Germinal center (tissue), 1 donor: ENCODE measurements at regions not wholly inside any gene's neighbourhood (a gene's known extent, or its start where the extent isn't known, plus 50 kb on each side); places are given as distances from the start of the nearest gene placed in this dataset.
"Not testable (repeated sequence)": the region's sequence is repeated elsewhere in the genome, so short reads cannot be mapped to it uniquely, and the experiment has no call there.

Experiments used
- DNase-seq: peaks from one replicate; pipeline ENCODE4 v3.0.0; 2012; ENCODE audit warnings: mixed read lengths, low spot score

DNA sequence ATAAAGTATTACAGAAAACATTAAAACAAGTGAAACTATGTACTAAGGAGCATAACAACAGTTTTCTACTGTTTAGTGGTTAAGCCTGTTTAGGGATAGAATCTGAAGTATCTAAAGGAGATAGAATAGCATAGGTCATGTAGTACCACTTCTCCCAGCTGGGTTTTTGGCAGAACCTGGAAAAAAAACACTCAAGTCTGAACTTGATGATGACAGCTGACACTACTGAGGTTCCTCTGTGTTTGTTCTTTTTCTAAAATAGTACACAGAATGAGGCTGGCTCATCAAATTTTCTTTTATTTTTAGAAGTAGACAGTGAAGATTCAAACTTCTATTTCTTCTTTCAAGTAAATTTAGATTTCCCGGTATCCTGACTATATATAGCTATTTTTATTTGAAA, 203.8 kb upstream of the ACO1 start:
- no peak for DNase-seq

DNA sequence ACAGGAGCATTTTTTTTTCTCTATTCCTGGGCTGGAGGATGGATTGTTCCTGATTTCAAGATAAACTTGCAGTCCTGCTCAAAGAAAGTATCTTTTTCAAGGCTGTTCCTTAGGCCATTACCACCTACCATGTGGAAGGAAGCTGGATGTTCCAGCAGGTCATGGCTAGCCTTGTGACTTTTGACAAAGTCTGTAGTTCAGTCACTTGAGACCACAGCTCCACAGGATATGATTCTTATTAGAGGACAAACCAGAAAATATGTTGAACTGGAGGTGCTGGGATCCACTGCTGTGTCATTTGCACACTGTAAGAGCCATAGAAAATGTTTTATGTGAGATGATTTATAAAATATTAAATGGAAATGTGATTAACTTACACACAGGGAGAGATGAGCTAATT, 184.2 kb upstream of the ACO1 start:
- no peak for DNase-seq

GRCh38 chr9:32200896-32201295, 183.5 kb upstream of the ACO1 start:
- no peak for DNase-seq

DNA sequence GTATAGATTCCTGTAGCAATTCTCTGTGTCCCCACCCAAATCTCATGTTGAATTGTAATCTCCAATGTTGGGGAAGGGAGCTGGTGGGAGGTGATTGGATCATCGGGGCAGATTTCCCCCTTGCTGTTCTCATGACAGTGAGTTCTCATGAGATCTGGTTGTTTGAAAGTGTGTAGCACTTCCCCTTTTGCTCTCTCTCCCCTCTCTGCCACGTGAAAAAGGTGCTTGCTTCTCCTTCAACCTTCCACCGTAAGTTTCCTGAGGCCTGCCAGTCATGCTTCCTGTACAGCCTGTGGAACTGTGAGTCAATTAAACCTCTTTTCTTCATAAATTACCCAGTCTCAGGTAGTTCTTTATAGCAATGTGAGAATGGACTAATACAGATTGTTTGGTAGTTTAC, 175.3 kb upstream of the ACO1 start:
- not testable (repeated sequence) for DNase-seq

DNA sequence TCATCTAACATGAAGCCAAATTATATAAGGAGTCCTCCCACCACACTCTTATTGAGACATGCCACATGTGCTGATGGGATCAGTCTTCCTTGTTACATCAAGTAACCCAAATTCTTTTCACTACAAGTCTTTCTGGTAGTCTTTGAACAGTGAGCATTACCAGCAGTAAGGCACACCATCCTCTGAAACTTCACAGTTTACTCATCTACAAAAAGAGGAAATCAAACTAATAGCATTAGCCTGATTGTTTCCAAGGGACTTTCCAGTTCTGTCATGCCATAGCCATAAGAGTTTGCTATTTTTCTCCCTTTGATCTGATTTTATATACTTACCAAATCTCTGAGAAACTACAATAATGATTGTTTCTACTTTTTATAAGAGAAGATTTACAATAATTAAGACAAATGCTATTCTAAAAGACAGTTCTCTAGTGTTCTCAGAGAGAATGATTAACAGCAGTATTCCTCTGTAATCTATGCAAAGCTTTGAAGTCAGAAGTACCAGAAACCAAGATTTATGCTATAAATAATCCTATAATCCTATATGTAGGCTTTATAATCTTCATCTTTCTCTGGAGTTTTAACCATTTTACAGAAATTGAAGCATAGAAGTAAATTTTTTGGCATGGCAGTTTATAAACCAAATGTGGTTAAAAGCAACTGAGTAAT, 166.2 kb upstream of the ACO1 start:
- no peak for DNase-seq

DNA sequence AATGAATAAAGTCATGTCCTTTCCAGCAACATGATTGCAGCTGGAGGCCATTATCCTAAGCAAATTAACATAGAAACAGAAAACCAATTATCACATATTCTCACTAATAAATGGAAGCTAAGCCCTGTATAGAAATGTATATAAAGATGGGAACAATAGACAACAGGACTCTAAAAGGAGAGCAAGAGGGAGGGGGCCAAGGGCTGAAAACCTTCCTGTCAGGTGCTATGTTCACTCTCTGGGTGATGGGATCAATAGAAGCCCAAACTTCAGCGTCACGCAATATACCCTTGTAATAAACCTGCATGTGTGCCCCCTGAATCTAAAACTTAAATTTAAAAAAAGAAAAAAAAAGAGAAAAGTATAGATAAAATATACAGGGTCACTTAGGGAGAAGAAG, 163.7 kb upstream of the ACO1 start:
- no peak for DNase-seq

DNA sequence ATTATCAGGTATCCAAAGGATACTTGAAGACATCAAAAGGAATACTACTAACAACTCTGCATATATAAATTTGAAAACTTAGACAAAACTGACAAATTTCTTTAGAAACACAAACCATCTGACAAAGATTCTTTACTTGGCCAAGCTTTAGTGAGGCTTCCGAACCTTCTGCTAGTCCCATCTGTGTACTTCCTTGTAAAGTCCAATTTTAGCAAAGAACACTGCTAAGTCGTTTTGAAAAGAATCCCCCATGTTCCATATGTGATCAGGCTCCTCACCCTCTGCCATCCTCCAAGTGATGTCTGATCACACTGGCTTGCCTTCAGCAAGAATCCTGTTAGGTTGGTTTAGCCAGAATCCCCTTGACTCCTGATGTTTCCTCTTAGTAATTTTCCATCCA, 150.0 kb upstream of the ACO1 start:
- DNase-seq = no peak

DNA sequence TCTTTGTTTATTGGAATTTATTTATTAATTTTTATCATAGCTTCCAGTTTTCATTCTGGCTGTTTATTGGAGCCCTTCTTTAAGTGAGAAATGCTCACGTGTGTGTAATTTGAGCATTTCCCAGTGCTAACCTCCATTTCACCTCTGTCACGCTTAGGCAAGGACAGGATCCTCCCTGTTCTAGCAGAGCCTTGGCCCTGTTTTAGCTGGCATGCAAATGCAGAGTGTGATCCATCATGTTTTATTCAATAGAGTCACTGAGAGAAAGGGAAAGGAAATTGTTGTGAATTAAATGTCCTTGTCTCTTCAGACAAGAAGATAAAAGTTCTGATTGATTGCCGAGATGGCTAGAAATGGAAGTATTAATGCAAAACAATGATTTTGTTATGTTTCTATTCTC, 137.3 kb upstream of the ACO1 start:
- DNase-seq = no peak

- DNase-seq = no peak
Measured at GRCh38 chr9:32248189-32248712, 136.2 kb upstream of the ACO1 start.

- DNase-seq = no peak
Measured at GRCh38 chr9:32251539-32251938, 132.9 kb upstream of the ACO1 start.

- DNase-seq = no peak
Measured at GRCh38 chr9:32253731-32254130, 130.7 kb upstream of the ACO1 start.

- no peak for DNase-seq
Measured at GRCh38 chr9:32255026-32255425, 129.4 kb upstream of the ACO1 start.

DNA sequence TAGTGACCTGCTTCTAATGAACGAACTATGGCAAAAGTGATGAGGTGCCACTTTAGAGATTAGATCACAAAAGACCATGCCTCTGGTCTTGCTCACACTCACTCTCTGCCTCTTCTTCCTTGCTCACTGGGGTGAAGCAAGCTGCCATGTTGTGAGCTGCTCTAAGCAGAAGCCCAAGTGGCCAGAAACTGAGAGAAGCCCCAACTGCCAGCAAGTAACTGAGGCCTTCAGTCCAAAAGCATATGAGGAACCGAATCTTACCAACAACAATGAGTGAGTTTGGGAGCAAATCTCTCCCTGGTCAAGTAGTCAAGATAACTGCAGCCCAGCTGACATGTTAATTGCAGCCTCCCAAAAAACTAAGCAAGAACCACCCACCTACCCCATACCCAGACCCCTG, 126.0 kb upstream of the ACO1 start:
- DNase-seq = no peak

- DNase-seq = no peak
Measured at GRCh38 chr9:32260151-32260862, 124.1 kb upstream of the ACO1 start.

DNA sequence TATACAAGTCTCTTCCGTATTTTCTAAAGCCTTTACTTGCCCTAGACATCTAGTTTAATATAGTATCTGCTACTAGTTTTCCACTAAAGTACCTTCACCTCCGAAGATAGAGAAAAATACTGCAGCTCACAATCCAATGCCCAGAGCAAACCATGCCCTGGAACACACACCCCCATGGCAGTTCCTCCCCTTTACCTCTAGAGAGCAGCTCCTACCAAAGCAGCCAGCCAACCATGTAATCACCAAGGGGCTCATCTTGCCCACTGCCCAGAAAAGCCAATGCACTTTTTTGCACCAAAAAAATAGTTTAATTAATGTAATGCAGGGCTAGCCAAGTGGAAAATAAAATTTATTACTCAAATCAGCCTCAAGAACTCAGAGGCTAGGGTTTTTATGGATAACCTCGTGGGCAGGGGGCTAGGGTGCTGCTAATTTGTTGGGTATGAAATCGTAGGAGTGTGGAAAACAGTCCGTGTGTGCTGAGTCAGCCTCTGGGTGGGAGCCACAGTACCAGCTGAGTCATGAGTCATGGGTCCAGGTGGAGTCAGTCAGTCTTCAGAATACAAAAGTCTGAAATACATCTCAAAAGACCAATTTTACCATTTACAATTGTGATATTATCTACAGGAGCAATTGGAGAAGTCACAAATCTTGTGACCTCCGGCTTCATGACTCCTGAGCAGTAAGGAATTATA, 120.1 kb upstream of the ACO1 start:
- no peak for DNase-seq

DNA sequence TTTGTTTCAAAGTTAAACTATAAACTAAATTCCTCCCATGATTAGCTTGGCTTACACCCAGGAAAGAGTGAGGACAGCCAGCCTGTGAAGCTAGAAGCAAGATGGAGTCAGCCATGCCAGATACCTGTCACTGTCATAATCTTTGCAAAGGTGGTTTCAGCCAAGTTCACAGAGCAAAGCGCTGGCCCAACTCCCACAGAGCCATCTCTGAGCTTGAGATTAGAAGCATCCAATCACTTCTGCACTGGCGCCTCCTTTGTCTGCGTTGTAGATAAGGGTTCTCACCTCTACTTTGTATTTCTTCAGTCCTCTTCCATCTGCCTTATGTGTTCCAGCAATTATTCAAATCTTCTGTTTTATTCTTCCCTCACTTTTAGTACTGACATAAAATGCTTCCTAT, 119.4 kb upstream of the ACO1 start:
- no peak for DNase-seq

- DNase-seq = no peak
Measured at GRCh38 chr9:32278991-32279390, 105.5 kb upstream of the ACO1 start.

GRCh38 chr9:32289756-32290155, 94.7 kb upstream of the ACO1 start:
- DNase-seq = no peak

GRCh38 chr9:32291370-32291769, 93.1 kb upstream of the ACO1 start:
- no peak for DNase-seq

DNA sequence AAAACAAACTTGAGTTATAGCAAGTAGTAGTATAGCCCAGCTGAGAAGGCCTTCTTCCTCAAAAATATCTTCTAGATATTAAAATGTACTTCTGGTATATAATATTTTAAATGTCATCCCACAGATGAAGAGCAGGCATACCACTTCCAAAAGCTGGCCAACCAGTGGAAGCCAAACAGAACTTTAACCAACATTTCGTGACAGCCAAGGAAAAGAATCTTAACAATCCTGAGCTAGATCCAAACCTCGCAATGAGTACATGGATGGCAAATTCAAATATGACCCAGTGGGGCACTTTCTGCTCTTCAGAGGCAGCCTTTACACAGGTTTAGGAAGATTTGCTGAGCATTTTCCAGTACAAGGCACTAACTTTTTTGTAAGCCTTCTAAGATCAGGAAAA, 91.8 kb upstream of the ACO1 start:
- no peak for DNase-seq

DNA sequence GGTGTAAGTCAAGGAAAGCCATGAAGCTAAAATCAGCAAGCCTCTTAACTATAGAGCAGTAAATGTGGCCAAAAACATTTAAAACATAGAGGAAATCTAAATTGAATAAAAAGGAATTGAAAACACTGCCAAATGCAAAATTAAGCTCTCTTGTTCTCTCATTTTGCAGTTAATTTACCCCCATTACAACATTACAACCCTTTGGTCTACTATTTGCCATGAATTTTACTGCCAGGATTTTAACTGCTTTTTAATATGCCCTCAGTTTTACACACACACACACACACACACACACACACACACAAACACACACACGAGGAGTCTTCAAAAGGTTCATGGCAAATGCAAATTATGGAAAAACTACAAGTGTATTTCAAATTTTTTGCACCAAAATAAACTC, 91.4 kb upstream of the ACO1 start:
- no peak for DNase-seq

- DNase-seq = no peak
Measured at GRCh38 chr9:32294106-32294505, 90.3 kb upstream of the ACO1 start.

DNA sequence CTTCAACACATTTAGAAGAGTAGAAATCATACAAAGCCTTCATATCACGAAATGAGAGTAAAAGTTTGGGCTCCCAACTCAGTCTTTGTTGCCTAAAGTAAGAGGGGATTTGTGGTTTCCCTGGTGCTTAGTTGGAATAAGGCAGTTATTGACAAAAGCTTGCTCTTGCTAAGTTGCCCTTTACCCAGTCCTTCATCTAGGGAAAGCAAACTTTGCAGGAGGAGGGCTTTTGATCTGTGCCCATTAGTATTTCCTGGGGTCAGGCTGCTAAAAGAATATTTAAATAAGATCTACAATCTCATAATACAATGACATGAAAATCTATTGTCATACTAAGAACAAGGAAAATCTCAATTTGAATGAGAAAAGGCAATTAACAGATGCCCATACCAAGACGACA, 84.1 kb upstream of the ACO1 start:
- no peak for DNase-seq
